Kidney (tissue), 13 donors: ENCODE measurements at regions not wholly inside any gene's neighbourhood (a gene's known extent, or its start where the extent isn't known, plus 50 kb on each side); places are given as distances from the start of the nearest gene placed in this dataset.

Experiments
- DNase-seq, 5 donors: peaks; one replicate each; pipeline ENCODE4 v3.0.0-alpha.2; 2013 to 2020
- FAIRE-seq: peaks from 2 replicates; lab custom pipeline; 2012; peaks lifted over from hg19 to GRCh38; lab: Jason Lieb, UNC
- H3K27ac ChIP-seq, 2 donors: one replicate each; pipeline ENCODE4 v1.7.0; 2013; ENCODE audit warnings: low read depth in 2 of 2, low read length in 2 of 2, inconsistent platforms in 1 of 2
- H3K27me3 ChIP-seq: one replicate; pipeline ENCODE4 v1.7.1; 2013; ENCODE audit warnings: low read length, inconsistent platforms; ENCODE audit not compliant: control insufficient read depth, insufficient read depth
- H3K36me3 ChIP-seq, 3 donors: one replicate each; pipeline versions ENCODE4 v1.7.0 to v1.7.1; 2013; ENCODE audit warnings: low read length in 3 of 3, control low read depth in 1 of 3, inconsistent platforms in 1 of 3; ENCODE audit not compliant: insufficient read depth in 3 of 3, control insufficient read depth in 2 of 3
- H3K4me1 ChIP-seq, 3 donors: one replicate each; pipeline versions ENCODE4 v1.7.0 to v1.7.1; 2013; ENCODE audit warnings: low read length in 3 of 3, inconsistent platforms in 1 of 3, low read depth in 1 of 3; ENCODE audit not compliant: control insufficient read depth in 2 of 3, insufficient read depth in 2 of 3
- H3K4me3 ChIP-seq, 3 donors: one replicate each; pipeline versions ENCODE4 v1.7.0 to v1.8.1; 2013; ENCODE audit warnings: low read length in 3 of 3, control low read depth in 1 of 3, inconsistent platforms in 1 of 3
- H3K9ac ChIP-seq, 3 donors: one replicate each; pipeline versions ENCODE4 v1.7.0 to v1.7.1; 2013; ENCODE audit warnings: low read length in 3 of 3, control low read depth in 1 of 3, inconsistent platforms in 1 of 3
- H3K9me3 ChIP-seq, 3 donors: one replicate each; pipeline versions ENCODE4 v1.7.0 to v1.7.1; 2013; ENCODE audit warnings: low read length in 3 of 3, control low read depth in 1 of 3, inconsistent platforms in 1 of 3; ENCODE audit not compliant: control insufficient read depth in 2 of 3, insufficient read depth in 1 of 3
- intact Hi-C: fragments of 100-400 bp; cut with DNase I; formaldehyde crosslinking; loops from one replicate; pipeline ENCODE4 v1.11.1; 2022
- TF ChIP-seq, protein P1 (sequence below): IDR thresholded peaks from 3 replicates; pipeline ENCODE4 v1.5.1; 2012; ENCODE audit warnings: mild to moderate bottlenecking, moderate library complexity, borderline replicate concordance; ENCODE audit not compliant: insufficient read depth; ENCODE audit errors: extremely low read depth
- donor health status: control.
- donor health status: control.
- donor health status: control.
- donor health status: control.
- donor health status: control.
- donor health status: DM: yes; HTN: yes; CAD: no.
- donor health status: Normal renal cell carcinoma (clear cell type).

DNA sequence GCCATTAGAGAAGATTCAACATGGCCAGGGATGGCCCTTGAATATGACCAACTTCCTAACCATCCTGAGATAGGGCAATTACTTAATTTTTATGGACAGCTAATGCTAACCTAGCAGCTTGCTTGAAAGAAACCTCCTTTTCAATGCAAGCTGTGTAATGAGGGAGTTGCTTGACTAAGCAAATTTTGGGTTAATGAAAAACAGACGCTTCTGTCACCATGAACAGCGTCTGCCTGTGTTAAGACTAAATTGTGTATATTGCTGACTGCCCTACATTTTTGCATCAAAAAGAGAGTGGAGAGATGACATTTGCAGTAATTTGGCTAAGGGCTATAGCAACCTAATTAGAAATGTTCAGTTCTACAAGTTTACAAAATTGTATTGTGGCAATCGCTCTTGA is 319.2 kb upstream of the LRATD1 start:
- H3K9me3 ChIP-seq, result no peaks in the 10 kb centered on the region
- DNase-seq, result no peak
- no peaks in the 10 kb centered on the region for H3K4me1 ChIP-seq
- H3K36me3 ChIP-seq, result no peaks in the 10 kb centered on the region
- no peak for FAIRE-seq
- no peaks in the 10 kb centered on the region for H3K27me3 ChIP-seq
- intact Hi-C loops, result no loop called here
- H3K9ac ChIP-seq, result no peak overlapping the region
- no peak overlapping the region for H3K27ac ChIP-seq
- H3K4me3 ChIP-seq, result no peak overlapping the region
- TF ChIP-seq, protein P1, sequence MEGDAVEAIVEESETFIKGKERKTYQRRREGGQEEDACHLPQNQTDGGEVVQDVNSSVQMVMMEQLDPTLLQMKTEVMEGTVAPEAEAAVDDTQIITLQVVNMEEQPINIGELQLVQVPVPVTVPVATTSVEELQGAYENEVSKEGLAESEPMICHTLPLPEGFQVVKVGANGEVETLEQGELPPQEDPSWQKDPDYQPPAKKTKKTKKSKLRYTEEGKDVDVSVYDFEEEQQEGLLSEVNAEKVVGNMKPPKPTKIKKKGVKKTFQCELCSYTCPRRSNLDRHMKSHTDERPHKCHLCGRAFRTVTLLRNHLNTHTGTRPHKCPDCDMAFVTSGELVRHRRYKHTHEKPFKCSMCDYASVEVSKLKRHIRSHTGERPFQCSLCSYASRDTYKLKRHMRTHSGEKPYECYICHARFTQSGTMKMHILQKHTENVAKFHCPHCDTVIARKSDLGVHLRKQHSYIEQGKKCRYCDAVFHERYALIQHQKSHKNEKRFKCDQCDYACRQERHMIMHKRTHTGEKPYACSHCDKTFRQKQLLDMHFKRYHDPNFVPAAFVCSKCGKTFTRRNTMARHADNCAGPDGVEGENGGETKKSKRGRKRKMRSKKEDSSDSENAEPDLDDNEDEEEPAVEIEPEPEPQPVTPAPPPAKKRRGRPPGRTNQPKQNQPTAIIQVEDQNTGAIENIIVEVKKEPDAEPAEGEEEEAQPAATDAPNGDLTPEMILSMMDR, result no peak

DNA sequence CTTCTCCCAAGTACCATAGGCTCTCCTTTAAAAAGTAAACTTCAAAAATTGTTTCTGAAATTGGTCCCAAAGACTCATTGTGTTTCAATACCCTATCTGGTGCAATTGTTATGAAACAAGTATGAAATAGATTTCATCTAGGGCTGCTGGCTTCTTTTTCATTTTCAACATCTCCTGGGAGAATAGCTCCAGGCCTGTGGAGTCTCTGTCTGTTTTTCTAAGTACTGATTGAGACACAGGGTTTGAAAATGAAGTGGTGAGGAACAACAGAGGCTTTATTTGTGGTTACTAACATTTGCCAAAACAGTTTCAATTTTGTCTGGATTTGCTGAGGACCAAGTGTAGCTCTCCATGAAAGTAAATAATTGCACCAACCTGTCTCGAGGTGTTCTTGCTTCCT is 315.9 kb upstream of the LRATD1 start:
- H3K4me3 ChIP-seq, result no peak overlapping the region
- H3K36me3 ChIP-seq, result no peaks in the 10 kb centered on the region
- H3K27ac ChIP-seq, result no peak overlapping the region
- H3K4me1 ChIP-seq, result no peaks in the 10 kb centered on the region
- FAIRE-seq, result no peak
- TF ChIP-seq, protein P1, result no peak
- no peaks in the 10 kb centered on the region for H3K9me3 ChIP-seq
- H3K9ac ChIP-seq, result no peak overlapping the region
- no peaks in the 10 kb centered on the region for H3K27me3 ChIP-seq
- no peak for DNase-seq
- intact Hi-C loops, result no loop called here

DNA sequence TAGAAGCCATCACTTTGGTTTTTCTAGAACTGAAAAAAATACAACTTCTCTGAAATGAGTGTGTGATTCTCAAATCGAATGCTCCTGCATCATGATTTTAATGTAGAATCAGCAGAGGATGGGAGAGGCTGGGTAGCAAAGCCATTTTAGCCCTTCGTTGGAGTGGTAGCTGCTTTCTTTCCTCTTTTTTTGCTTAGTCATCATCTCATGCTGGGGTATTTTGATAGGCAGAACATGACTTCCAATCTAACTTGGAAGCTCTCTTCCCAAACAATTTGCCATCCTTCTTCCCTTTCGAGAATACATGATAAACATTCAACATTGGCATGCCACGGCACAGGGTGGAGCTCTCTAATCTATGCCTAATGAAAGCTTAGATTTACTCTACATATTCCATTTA is 311.2 kb upstream of the LRATD1 start:
- Histone ChIP-seq H3K27me3 (no peaks in the 10 kb centered on the region), H3K27ac (no peak overlapping the region), H3K9ac (no peak overlapping the region), H3K36me3 (no peaks in the 10 kb centered on the region), H3K9me3 (no peaks in the 10 kb centered on the region), H3K4me3 (no peak overlapping the region), H3K4me1 (no peaks in the 10 kb centered on the region)
- TF ChIP-seq, protein P1, result no peak
- intact Hi-C loops, result no loop called here
- no peak for DNase-seq
- no peak for FAIRE-seq

DNA sequence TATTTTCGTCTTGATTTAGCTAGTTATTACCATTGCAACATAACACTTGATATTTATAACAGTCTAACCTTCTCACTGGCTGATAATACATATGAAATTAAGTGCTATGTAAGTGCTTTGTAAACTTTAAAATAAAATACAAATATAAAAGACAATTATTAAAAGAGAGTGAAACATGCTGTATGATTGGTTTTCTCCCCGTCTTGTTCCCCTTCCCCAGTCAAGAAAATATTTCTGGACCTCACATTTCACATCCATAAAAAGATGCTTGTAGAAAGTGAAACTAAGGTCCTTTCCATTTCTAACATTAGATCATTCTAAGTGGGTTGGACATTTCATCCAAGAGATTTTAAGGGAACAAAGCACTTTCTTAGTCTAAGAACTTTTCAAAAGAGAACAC is 310.2 kb upstream of the LRATD1 start:
- Histone ChIP-seq H3K36me3 (no peaks in the 10 kb centered on the region), H3K27ac (no peak overlapping the region), H3K9ac (no peak overlapping the region), H3K4me1 (no peaks in the 10 kb centered on the region), H3K9me3 (no peaks in the 10 kb centered on the region), H3K4me3 (no peak overlapping the region), H3K27me3 (no peaks in the 10 kb centered on the region)
- intact Hi-C loops, result no loop called here
- TF ChIP-seq, protein P1, result no peak
- FAIRE-seq, result no peak
- DNase-seq, result no peak
